ENCODE measurements at regions not wholly inside any gene's neighbourhood (a gene's known extent, or its start where the extent isn't known, plus 50 kb on each side); places are given as distances from the start of the nearest gene placed in this dataset.

DNA sequence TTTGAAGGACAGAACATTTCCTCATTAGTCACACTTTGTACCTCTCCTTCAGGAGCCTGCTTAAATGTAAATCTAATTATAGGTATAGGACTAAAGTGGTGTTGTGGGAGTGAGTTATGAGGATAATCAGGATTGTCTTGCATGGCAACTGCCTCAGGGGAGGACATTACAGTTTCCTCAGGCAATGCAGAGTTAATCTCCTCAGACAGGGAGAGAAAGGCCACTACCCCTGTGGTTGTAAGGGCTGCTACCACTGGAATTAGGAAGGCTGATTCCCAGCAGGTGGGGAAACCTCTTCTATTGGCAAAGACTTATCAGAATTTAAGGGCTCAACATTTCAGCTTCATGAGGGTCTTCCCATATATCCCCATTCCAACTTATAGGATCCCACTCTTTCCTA, 286.8 kb upstream of the PBX1 start:
- Histone ChIP-seq H3K9ac (ENCODE audit: low read length) (no peak overlapping the region), H3K4me3 (ENCODE audit: insufficient read depth in 1 of 2, low read depth in 1 of 2, low read length in 2 of 2) (no peak overlapping the region), H2BK5ac (ENCODE audit: low read depth, low read length, poor library complexity, severe bottlenecking) (no peak overlapping the region), H2BK12ac (ENCODE audit: low read length in 2 of 2) (no peak overlapping the region), H3K79me1 (replicated peaks; ENCODE audit: low read length, poor library complexity, severe bottlenecking) (no peaks in the 10 kb centered on the region), H4K8ac (ENCODE audit: low read length) (no peak overlapping the region), H3K23ac (ENCODE audit: low read length in 2 of 2) (no peak overlapping the region), H3K27ac (ENCODE audit: low read length, poor library complexity, severe bottlenecking) (no peak overlapping the region), H3K18ac (ENCODE audit: low read depth in 1 of 2, low read length in 2 of 2) (no peak overlapping the region), H2AFZ (ENCODE audit: low read depth, low read length) (no peak overlapping the region), H3K36me3 (ENCODE audit: control insufficient read depth in 1 of 2, insufficient read depth in 2 of 2, low read depth in 1 of 2, low read length in 2 of 2) (no peaks in the 10 kb centered on the region), H3K27me3 (ENCODE audit: control insufficient read depth in 1 of 2, insufficient read depth in 1 of 2, low read length in 2 of 2) (no peaks in the 10 kb centered on the region), H3K9me3 (ENCODE audit: control insufficient read depth, low read length) (peaks cover 10% of the 10 kb centered on the region), H3K4me2 (ENCODE audit: low read length, poor library complexity, severe bottlenecking) (no peak overlapping the region), H3K4ac (ENCODE audit: low read depth in 1 of 2, low read length in 2 of 2) (no peak overlapping the region), H3K14ac (ENCODE audit: low read length in 2 of 2) (no peak overlapping the region), H3K4me1 (ENCODE audit: control insufficient read depth, insufficient read depth, low read depth, low read length) (no peaks in the 10 kb centered on the region), H2BK120ac (ENCODE audit: low read depth, low read length) (no peak overlapping the region), H4K91ac (ENCODE audit: low read length) (no peak overlapping the region), H2BK15ac (ENCODE audit: low read depth, poor library complexity, severe bottlenecking) (no peak overlapping the region), H2AK5ac (ENCODE audit: low read length, severe bottlenecking) (no peak overlapping the region)
- no peak for DNase-seq

GRCh38 chr1:164296172-164296571, 262.8 kb upstream of the PBX1 start:
- Histone ChIP-seq H3K79me1 (replicated peaks; ENCODE audit: low read length, poor library complexity, severe bottlenecking) (no peaks in the 10 kb centered on the region), H2BK120ac (ENCODE audit: low read depth, low read length) (no peak overlapping the region), H2BK15ac (ENCODE audit: low read depth, poor library complexity, severe bottlenecking) (no peak overlapping the region), H3K4me2 (ENCODE audit: low read length, poor library complexity, severe bottlenecking) (no peak overlapping the region), H3K9ac (ENCODE audit: low read length) (no peak overlapping the region), H4K91ac (ENCODE audit: low read length) (no peak overlapping the region), H3K23ac (ENCODE audit: low read length in 2 of 2) (no peak overlapping the region), H3K27ac (ENCODE audit: low read length, poor library complexity, severe bottlenecking) (no peak overlapping the region), H3K9me3 (ENCODE audit: control insufficient read depth, low read length) (no peaks in the 10 kb centered on the region), H3K4ac (ENCODE audit: low read depth in 1 of 2, low read length in 2 of 2) (no peak overlapping the region), H3K18ac (ENCODE audit: low read depth in 1 of 2, low read length in 2 of 2) (no peak overlapping the region), H3K14ac (ENCODE audit: low read length in 2 of 2) (no peak overlapping the region), H2BK12ac (ENCODE audit: low read length in 2 of 2) (no peak overlapping the region), H2AFZ (ENCODE audit: low read depth, low read length) (no peak overlapping the region), H3K4me3 (ENCODE audit: insufficient read depth in 1 of 2, low read depth in 1 of 2, low read length in 2 of 2) (no peak overlapping the region), H2AK5ac (ENCODE audit: low read length, severe bottlenecking) (no peak overlapping the region), H4K8ac (ENCODE audit: low read length) (no peak overlapping the region), H3K36me3 (ENCODE audit: control insufficient read depth in 1 of 2, insufficient read depth in 2 of 2, low read depth in 1 of 2, low read length in 2 of 2) (no peaks in the 10 kb centered on the region), H2BK5ac (ENCODE audit: low read depth, low read length, poor library complexity, severe bottlenecking) (no peak overlapping the region), H3K4me1 (ENCODE audit: control insufficient read depth, insufficient read depth, low read depth, low read length) (no peaks in the 10 kb centered on the region), H3K27me3 (ENCODE audit: control insufficient read depth in 1 of 2, insufficient read depth in 1 of 2, low read length in 2 of 2) (no peaks in the 10 kb centered on the region)
- WGBS: 80% methylated on average over 6 of the region's 7 CpGs
- DNase-seq: no peak

- Histone ChIP-seq H2BK5ac (ENCODE audit: low read depth, low read length, poor library complexity, severe bottlenecking) (no peak overlapping the region), H4K8ac (ENCODE audit: low read length) (no peak overlapping the region)
- DNase-seq: no peak
Measured at GRCh38 chr1:164308101-164308500, 250.9 kb upstream of the PBX1 start.

GRCh38 chr1:164310166-164310565, 248.8 kb upstream of the PBX1 start:
- Histone ChIP-seq H2BK15ac (ENCODE audit: low read depth, poor library complexity, severe bottlenecking) (no peak overlapping the region), H3K79me1 (replicated peaks; ENCODE audit: low read length, poor library complexity, severe bottlenecking) (no peaks in the 10 kb centered on the region)
- 12% methylated on average over 2 of the region's 3 CpGs for WGBS

More at GRCh38 chr1:164308101-164308500, 250.9 kb upstream of the PBX1 start:
- no peak overlapping the region for H3K14ac ChIP-seq (ENCODE audit: low read length in 2 of 2)
- no peak overlapping the region for H2BK15ac ChIP-seq (ENCODE audit: low read depth, poor library complexity, severe bottlenecking)
- H3K79me1 ChIP-seq (replicated peaks; ENCODE audit: low read length, poor library complexity, severe bottlenecking): no peaks in the 10 kb centered on the region
- H3K23ac ChIP-seq (ENCODE audit: low read length in 2 of 2): no peak overlapping the region
- no peak overlapping the region for H3K18ac ChIP-seq (ENCODE audit: low read depth in 1 of 2, low read length in 2 of 2)
- H3K4me2 ChIP-seq (ENCODE audit: low read length, poor library complexity, severe bottlenecking): no peak overlapping the region
- H3K4me3 ChIP-seq (ENCODE audit: insufficient read depth in 1 of 2, low read depth in 1 of 2, low read length in 2 of 2): no peak overlapping the region
- no peak overlapping the region for H2BK12ac ChIP-seq (ENCODE audit: low read length in 2 of 2)
- no peak overlapping the region for H3K27ac ChIP-seq (ENCODE audit: low read length, poor library complexity, severe bottlenecking)
- H2BK120ac ChIP-seq (ENCODE audit: low read depth, low read length): no peak overlapping the region
- no peaks in the 10 kb centered on the region for H3K9me3 ChIP-seq (ENCODE audit: control insufficient read depth, low read length)
- H3K9ac ChIP-seq (ENCODE audit: low read length): no peak overlapping the region
- no peaks in the 10 kb centered on the region for H3K36me3 ChIP-seq (ENCODE audit: control insufficient read depth in 1 of 2, insufficient read depth in 2 of 2, low read depth in 1 of 2, low read length in 2 of 2)
- no peaks in the 10 kb centered on the region for H3K27me3 ChIP-seq (ENCODE audit: control insufficient read depth in 1 of 2, insufficient read depth in 1 of 2, low read length in 2 of 2)
- H4K91ac ChIP-seq (ENCODE audit: low read length): no peak overlapping the region
- H3K4me1 ChIP-seq (ENCODE audit: control insufficient read depth, insufficient read depth, low read depth, low read length): no peaks in the 10 kb centered on the region
- no peak overlapping the region for H2AFZ ChIP-seq (ENCODE audit: low read depth, low read length)
- no peak overlapping the region for H3K4ac ChIP-seq (ENCODE audit: low read depth in 1 of 2, low read length in 2 of 2)
- H2AK5ac ChIP-seq (ENCODE audit: low read length, severe bottlenecking): no peak overlapping the region

More at GRCh38 chr1:164310166-164310565, 248.8 kb upstream of the PBX1 start:
- Histone ChIP-seq H3K9me3 (ENCODE audit: control insufficient read depth, low read length) (no peaks in the 10 kb centered on the region), H2AK5ac (ENCODE audit: low read length, severe bottlenecking) (no peak overlapping the region), H3K4me3 (ENCODE audit: insufficient read depth in 1 of 2, low read depth in 1 of 2, low read length in 2 of 2) (no peak overlapping the region), H2BK5ac (ENCODE audit: low read depth, low read length, poor library complexity, severe bottlenecking) (no peak overlapping the region), H3K18ac (ENCODE audit: low read depth in 1 of 2, low read length in 2 of 2) (no peak overlapping the region), H3K4ac (ENCODE audit: low read depth in 1 of 2, low read length in 2 of 2) (no peak overlapping the region), H3K14ac (ENCODE audit: low read length in 2 of 2) (no peak overlapping the region), H2BK12ac (ENCODE audit: low read length in 2 of 2) (no peak overlapping the region), H3K4me1 (ENCODE audit: control insufficient read depth, insufficient read depth, low read depth, low read length) (no peaks in the 10 kb centered on the region), H3K27ac (ENCODE audit: low read length, poor library complexity, severe bottlenecking) (no peak overlapping the region), H3K9ac (ENCODE audit: low read length) (no peak overlapping the region), H3K23ac (ENCODE audit: low read length in 2 of 2) (no peak overlapping the region), H2AFZ (ENCODE audit: low read depth, low read length) (no peak overlapping the region), H4K8ac (ENCODE audit: low read length) (no peak overlapping the region), H2BK120ac (ENCODE audit: low read depth, low read length) (no peak overlapping the region), H3K36me3 (ENCODE audit: control insufficient read depth in 1 of 2, insufficient read depth in 2 of 2, low read depth in 1 of 2, low read length in 2 of 2) (no peaks in the 10 kb centered on the region), H3K4me2 (ENCODE audit: low read length, poor library complexity, severe bottlenecking) (no peak overlapping the region), H3K27me3 (ENCODE audit: control insufficient read depth in 1 of 2, insufficient read depth in 1 of 2, low read length in 2 of 2) (no peaks in the 10 kb centered on the region), H4K91ac (ENCODE audit: low read length) (no peak overlapping the region)
- no peak for DNase-seq

Measured in mesenchymal stem cell (in vitro differentiated cells and primary cell).